HEK293 (cell line): ENCODE measurements at regions not wholly inside any gene's neighbourhood (a gene's known extent, or its start where the extent isn't known, plus 50 kb on each side); places are given as distances from the start of the nearest gene placed in this dataset.

ENCODE experiments used
- CTCF ChIA-PET: fragments of 350-600 bp; formaldehyde crosslinking; extraction: SDS; loops from one replicate; lab custom pipeline; 2021; ENCODE audit warnings: antibody characterized with exemption; lab: Yijun Ruan, JAX
- POLR2A ChIA-PET: fragments of 300-600 bp; formaldehyde crosslinking; extraction: SDS; loops from one replicate; lab custom pipeline; 2020; ENCODE audit warnings: antibody characterized with exemption, inconsistent platforms; lab: Yijun Ruan, JAX
- H3K27ac ChIP-seq: fragments of 200-500 bp; sonication (Bioruptor generic); 2 replicates; pipeline ENCODE4 v1.5.1; 2014; ENCODE audit warnings: low read depth, low read length, control low read depth, inconsistent platforms; ENCODE audit errors: extremely low read depth
- H3K36me3 ChIP-seq, 2 experiments: fragments of 200-500 bp in 1 of 2; sonication (Bioruptor generic) in 1 of 2; 1 replicate in 1 of 2; 2 replicates in 1 of 2; pipeline ENCODE4 v1.5.1; 2014 to 2017; ENCODE audit warnings: inconsistent platforms in 2 of 2, low read length in 2 of 2; ENCODE audit not compliant: control insufficient read depth in 2 of 2, insufficient read depth in 1 of 2
- H3K4me1 ChIP-seq: fragments of 200-500 bp; sonication (Bioruptor generic); 2 replicates; pipeline ENCODE4 v1.5.1; 2014; ENCODE audit warnings: mild to moderate bottlenecking, low read length, inconsistent platforms; ENCODE audit not compliant: control insufficient read depth, insufficient read depth
- H3K4me3 ChIP-seq: 2 replicates; pipeline ENCODE4 v1.5.1; 2011; ENCODE audit warnings: low read depth, mild to moderate bottlenecking, control low read depth, low read length, moderate library complexity
- H3K9me3 ChIP-seq: fragments of 200-500 bp; sonication (Bioruptor generic); 2 replicates; pipeline ENCODE4 v1.5.1; 2014; ENCODE audit warnings: low read depth, low read length, inconsistent platforms; ENCODE audit not compliant: control insufficient read depth, insufficient read depth
- FEZF1 ChIP-seq: fragments of 450-650 bp; formaldehyde crosslinking; IDR thresholded peaks from 2 replicates; pipeline ENCODE4 v1.5.1; 2016; ENCODE audit warnings: missing biosample characterization, missing genetic modification characterization
- KLF10 ChIP-seq: fragments of 450-650 bp; IDR thresholded peaks from 2 replicates; pipeline ENCODE4 v1.5.1; 2018; ENCODE audit warnings: missing biosample characterization, mild to moderate bottlenecking, missing genetic modification characterization
- KLF7 ChIP-seq: fragments of 450-650 bp; formaldehyde crosslinking; IDR thresholded peaks from 2 replicates; pipeline ENCODE4 v1.5.1; 2016; ENCODE audit warnings: missing biosample characterization, missing genetic modification characterization, borderline replicate concordance
- ZEB2 ChIP-seq: fragments of 450-650 bp; formaldehyde crosslinking; IDR thresholded peaks from 2 replicates; pipeline ENCODE4 v1.5.1; 2016; ENCODE audit warnings: missing biosample characterization, missing genetic modification characterization
- ZFP41 ChIP-seq: fragments of 450-650 bp; formaldehyde crosslinking; IDR thresholded peaks from 2 replicates; pipeline ENCODE4 v1.5.1; 2016; ENCODE audit warnings: missing biosample characterization, missing genetic modification characterization, borderline replicate concordance
- ZNF138 ChIP-seq: fragments of 450-650 bp; formaldehyde crosslinking; IDR thresholded peaks from 2 replicates; pipeline ENCODE4 v1.5.1; 2016; ENCODE audit warnings: missing biosample characterization, missing genetic modification characterization, borderline replicate concordance
- ZNF280C ChIP-seq: fragments of 450-650 bp; formaldehyde crosslinking; IDR thresholded peaks from 2 replicates; pipeline ENCODE4 v1.5.1; 2016; ENCODE audit warnings: missing biosample characterization, missing genetic modification characterization
- ZNF335 ChIP-seq: fragments of 450-650 bp; formaldehyde crosslinking; conservative IDR thresholded peaks from 2 replicates; pipeline ENCODE4 v1.5.1; 2016; ENCODE audit warnings: missing biosample characterization, missing genetic modification characterization
- ZNF366 ChIP-seq: fragments of 450-650 bp; formaldehyde crosslinking; conservative IDR thresholded peaks from 2 replicates; pipeline ENCODE4 v1.5.1; 2016; ENCODE audit warnings: missing biosample characterization, missing genetic modification characterization
- ZNF555 ChIP-seq: fragments of 450-650 bp; formaldehyde crosslinking; conservative IDR thresholded peaks from 2 replicates; pipeline ENCODE4 v1.5.1; 2017; ENCODE audit warnings: missing biosample characterization, mild to moderate bottlenecking, missing genetic modification characterization, inconsistent platforms
- ZNF629 ChIP-seq: fragments of 450-650 bp; formaldehyde crosslinking; IDR thresholded peaks from 2 replicates; pipeline ENCODE4 v1.5.1; 2017; ENCODE audit warnings: missing biosample characterization, missing genetic modification characterization
- TF ChIP-seq, protein P1 (sequence below): fragments of 450-650 bp; formaldehyde crosslinking; conservative IDR thresholded peaks from 2 replicates; pipeline ENCODE4 v1.5.1; 2016; ENCODE audit warnings: low read depth, missing biosample characterization, missing genetic modification characterization
- TF ChIP-seq, protein P2 (sequence below): fragments of 450-650 bp; formaldehyde crosslinking; IDR thresholded peaks from 2 replicates; pipeline ENCODE4 v1.5.1; 2016; ENCODE audit warnings: missing biosample characterization, missing genetic modification characterization
- TF ChIP-seq, protein P3 (sequence below): fragments of 450-650 bp; formaldehyde crosslinking; IDR thresholded peaks from 2 replicates; pipeline ENCODE4 v1.5.1; 2016; ENCODE audit warnings: missing biosample characterization, missing genetic modification characterization
- TF ChIP-seq, protein P4 (sequence below): fragments of 450-650 bp; formaldehyde crosslinking; IDR thresholded peaks from 2 replicates; pipeline ENCODE4 v1.5.1; 2016; ENCODE audit warnings: missing biosample characterization, missing genetic modification characterization
- TF ChIP-seq, protein P5 (sequence below): fragments of 450-650 bp; formaldehyde crosslinking; IDR thresholded peaks from 2 replicates; pipeline ENCODE4 v1.5.1; 2016; ENCODE audit warnings: missing biosample characterization, missing genetic modification characterization, borderline replicate concordance

DNA sequence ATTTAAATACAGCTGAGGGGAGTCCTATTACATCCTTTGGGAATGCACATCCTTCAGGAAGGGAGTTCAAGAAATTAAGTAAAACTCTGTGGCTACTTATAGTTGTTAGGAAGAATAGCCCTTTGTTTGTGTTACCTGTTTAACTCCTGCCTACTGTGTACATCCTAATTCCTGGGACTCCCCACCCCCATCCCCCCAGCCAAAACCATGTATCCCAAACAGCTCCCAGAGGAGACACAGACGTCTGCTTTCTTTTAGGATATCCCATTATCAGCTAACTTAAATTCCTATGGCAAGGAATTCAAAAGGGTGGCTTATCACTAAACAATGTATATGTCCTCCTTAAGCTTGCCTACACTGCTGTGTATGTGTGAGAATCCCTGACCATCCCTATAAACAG, 581.7 kb downstream of the DIPK2A start:
- Histone ChIP-seq H3K36me3 (no peaks in the 10 kb centered on the region), H3K4me3 (no peak overlapping the region), H3K4me1 (no peaks in the 10 kb centered on the region; the same call in 1 of the 2 replicates), H3K9me3 (no peaks in the 10 kb centered on the region), H3K27ac (no peak overlapping the region)
- ChIA-PET POLR2A (no interaction called here), CTCF (no interaction called here)
- TF ChIP-seq ZFP41 (tag by site-specific recombination): no peak
- TF ChIP-seq, protein P1, sequence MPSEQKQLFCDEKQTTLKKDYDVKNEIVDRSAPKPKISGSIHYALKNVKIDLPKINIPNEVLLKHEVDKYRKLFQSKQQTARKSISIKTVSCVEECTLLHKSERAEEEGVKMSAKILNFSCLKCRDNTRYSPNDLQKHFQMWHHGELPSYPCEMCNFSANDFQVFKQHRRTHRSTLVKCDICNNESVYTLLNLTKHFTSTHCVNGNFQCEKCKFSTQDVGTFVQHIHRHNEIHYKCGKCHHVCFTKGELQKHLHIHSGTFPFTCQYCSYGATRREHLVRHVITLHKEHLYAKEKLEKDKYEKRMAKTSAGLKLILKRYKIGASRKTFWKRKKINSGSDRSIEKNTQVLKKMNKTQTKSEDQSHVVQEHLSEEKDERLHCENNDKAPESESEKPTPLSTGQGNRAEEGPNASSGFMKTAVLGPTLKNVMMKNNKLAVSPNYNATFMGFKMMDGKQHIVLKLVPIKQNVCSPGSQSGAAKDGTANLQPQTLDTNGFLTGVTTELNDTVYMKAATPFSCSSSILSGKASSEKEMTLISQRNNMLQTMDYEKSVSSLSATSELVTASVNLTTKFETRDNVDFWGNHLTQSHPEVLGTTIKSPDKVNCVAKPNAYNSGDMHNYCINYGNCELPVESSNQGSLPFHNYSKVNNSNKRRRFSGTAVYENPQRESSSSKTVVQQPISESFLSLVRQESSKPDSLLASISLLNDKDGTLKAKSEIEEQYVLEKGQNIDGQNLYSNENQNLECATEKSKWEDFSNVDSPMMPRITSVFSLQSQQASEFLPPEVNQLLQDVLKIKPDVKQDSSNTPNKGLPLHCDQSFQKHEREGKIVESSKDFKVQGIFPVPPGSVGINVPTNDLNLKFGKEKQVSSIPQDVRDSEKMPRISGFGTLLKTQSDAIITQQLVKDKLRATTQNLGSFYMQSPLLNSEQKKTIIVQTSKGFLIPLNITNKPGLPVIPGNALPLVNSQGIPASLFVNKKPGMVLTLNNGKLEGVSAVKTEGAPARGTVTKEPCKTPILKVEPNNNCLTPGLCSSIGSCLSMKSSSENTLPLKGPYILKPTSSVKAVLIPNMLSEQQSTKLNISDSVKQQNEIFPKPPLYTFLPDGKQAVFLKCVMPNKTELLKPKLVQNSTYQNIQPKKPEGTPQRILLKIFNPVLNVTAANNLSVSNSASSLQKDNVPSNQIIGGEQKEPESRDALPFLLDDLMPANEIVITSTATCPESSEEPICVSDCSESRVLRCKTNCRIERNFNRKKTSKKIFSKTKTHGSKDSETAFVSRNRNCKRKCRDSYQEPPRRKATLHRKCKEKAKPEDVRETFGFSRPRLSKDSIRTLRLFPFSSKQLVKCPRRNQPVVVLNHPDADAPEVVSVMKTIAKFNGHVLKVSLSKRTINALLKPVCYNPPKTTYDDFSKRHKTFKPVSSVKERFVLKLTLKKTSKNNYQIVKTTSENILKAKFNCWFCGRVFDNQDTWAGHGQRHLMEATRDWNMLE (tag by site-specific recombination): no peak
- TF ChIP-seq, protein P2, sequence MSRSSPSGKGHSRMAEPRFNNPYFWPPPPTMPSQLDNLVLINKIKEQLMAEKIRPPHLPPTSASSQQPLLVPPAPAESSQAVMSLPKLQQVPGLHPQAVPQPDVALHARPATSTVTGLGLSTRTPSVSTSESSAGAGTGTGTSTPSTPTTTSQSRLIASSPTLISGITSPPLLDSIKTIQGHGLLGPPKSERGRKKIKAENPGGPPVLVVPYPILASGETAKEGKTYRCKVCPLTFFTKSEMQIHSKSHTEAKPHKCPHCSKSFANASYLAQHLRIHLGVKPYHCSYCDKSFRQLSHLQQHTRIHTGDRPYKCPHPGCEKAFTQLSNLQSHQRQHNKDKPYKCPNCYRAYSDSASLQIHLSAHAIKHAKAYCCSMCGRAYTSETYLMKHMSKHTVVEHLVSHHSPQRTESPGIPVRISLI: no peak
- TF ChIP-seq, all 188 proteins: peak for 0

GRCh38 chr3:144554889-144555288, 583.3 kb downstream of the DIPK2A start:
- TF ChIP-seq ZNF335 (no peak), ZNF366 (no peak), ZEB2 (tag by site-specific recombination) (no peak), ZNF280C (tag by site-specific recombination) (no peak), FEZF1 (tag by site-specific recombination) (no peak), KLF10 (no peak), ZFP41 (tag by site-specific recombination) (no peak), ZNF629 (tag by site-specific recombination) (no peak), KLF7 (tag by site-specific recombination) (no peak), ZNF138 (no peak), ZNF555 (no peak)
- TF ChIP-seq, protein P3, sequence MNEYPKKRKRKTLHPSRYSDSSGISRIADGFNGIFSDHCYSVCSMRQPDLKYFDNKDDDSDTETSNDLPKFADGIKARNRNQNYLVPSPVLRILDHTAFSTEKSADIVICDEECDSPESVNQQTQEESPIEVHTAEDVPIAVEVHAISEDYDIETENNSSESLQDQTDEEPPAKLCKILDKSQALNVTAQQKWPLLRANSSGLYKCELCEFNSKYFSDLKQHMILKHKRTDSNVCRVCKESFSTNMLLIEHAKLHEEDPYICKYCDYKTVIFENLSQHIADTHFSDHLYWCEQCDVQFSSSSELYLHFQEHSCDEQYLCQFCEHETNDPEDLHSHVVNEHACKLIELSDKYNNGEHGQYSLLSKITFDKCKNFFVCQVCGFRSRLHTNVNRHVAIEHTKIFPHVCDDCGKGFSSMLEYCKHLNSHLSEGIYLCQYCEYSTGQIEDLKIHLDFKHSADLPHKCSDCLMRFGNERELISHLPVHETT: no peak
- TF ChIP-seq, protein P4, sequence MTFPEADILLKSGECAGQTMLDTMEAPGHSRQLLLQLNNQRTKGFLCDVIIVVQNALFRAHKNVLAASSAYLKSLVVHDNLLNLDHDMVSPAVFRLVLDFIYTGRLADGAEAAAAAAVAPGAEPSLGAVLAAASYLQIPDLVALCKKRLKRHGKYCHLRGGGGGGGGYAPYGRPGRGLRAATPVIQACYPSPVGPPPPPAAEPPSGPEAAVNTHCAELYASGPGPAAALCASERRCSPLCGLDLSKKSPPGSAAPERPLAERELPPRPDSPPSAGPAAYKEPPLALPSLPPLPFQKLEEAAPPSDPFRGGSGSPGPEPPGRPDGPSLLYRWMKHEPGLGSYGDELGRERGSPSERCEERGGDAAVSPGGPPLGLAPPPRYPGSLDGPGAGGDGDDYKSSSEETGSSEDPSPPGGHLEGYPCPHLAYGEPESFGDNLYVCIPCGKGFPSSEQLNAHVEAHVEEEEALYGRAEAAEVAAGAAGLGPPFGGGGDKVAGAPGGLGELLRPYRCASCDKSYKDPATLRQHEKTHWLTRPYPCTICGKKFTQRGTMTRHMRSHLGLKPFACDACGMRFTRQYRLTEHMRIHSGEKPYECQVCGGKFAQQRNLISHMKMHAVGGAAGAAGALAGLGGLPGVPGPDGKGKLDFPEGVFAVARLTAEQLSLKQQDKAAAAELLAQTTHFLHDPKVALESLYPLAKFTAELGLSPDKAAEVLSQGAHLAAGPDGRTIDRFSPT: no peak
- TF ChIP-seq, protein P5, sequence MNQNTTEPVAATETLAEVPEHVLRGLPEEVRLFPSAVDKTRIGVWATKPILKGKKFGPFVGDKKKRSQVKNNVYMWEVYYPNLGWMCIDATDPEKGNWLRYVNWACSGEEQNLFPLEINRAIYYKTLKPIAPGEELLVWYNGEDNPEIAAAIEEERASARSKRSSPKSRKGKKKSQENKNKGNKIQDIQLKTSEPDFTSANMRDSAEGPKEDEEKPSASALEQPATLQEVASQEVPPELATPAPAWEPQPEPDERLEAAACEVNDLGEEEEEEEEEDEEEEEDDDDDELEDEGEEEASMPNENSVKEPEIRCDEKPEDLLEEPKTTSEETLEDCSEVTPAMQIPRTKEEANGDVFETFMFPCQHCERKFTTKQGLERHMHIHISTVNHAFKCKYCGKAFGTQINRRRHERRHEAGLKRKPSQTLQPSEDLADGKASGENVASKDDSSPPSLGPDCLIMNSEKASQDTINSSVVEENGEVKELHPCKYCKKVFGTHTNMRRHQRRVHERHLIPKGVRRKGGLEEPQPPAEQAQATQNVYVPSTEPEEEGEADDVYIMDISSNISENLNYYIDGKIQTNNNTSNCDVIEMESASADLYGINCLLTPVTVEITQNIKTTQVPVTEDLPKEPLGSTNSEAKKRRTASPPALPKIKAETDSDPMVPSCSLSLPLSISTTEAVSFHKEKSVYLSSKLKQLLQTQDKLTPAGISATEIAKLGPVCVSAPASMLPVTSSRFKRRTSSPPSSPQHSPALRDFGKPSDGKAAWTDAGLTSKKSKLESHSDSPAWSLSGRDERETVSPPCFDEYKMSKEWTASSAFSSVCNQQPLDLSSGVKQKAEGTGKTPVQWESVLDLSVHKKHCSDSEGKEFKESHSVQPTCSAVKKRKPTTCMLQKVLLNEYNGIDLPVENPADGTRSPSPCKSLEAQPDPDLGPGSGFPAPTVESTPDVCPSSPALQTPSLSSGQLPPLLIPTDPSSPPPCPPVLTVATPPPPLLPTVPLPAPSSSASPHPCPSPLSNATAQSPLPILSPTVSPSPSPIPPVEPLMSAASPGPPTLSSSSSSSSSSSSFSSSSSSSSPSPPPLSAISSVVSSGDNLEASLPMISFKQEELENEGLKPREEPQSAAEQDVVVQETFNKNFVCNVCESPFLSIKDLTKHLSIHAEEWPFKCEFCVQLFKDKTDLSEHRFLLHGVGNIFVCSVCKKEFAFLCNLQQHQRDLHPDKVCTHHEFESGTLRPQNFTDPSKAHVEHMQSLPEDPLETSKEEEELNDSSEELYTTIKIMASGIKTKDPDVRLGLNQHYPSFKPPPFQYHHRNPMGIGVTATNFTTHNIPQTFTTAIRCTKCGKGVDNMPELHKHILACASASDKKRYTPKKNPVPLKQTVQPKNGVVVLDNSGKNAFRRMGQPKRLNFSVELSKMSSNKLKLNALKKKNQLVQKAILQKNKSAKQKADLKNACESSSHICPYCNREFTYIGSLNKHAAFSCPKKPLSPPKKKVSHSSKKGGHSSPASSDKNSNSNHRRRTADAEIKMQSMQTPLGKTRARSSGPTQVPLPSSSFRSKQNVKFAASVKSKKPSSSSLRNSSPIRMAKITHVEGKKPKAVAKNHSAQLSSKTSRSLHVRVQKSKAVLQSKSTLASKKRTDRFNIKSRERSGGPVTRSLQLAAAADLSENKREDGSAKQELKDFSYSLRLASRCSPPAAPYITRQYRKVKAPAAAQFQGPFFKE: no peak
- TF ChIP-seq, all 188 proteins: peak for 0
- Histone ChIP-seq H3K9me3 (no peaks in the 10 kb centered on the region), H3K4me3 (no peak overlapping the region), H3K36me3 (no peaks in the 10 kb centered on the region), H3K27ac (no peak overlapping the region), H3K4me1 (no peaks in the 10 kb centered on the region)
- ChIA-PET POLR2A (no interaction called here), CTCF (no interaction called here)
